ENCODE measurements at regions not wholly inside any gene's neighbourhood (a gene's known extent, or its start where the extent isn't known, plus 50 kb on each side); places are given as distances from the start of the nearest gene placed in this dataset.

GRCh38 chr11:109033627-109034338, 368.9 kb downstream of the DDX10 start:
- H3K4me3 ChIP-seq (ENCODE audit: low read depth, low read length): no peak overlapping the region
- no peak for DNase-seq (ENCODE audit: low read depth)
- TF ChIP-seq CTCF (IDR thresholded peaks at IDR 0.05; ENCODE audit: control insufficient read depth, extremely low read depth, insufficient read depth): no peak

- H3K4me3 ChIP-seq (ENCODE audit: low read depth, low read length): no peak overlapping the region
- no peak for DNase-seq (ENCODE audit: low read depth)
- TF ChIP-seq CTCF (IDR thresholded peaks at IDR 0.05; ENCODE audit: control insufficient read depth, extremely low read depth, insufficient read depth): no peak
Observed at GRCh38 chr11:109034339-109034696, 369.4 kb downstream of the DDX10 start.

DNA sequence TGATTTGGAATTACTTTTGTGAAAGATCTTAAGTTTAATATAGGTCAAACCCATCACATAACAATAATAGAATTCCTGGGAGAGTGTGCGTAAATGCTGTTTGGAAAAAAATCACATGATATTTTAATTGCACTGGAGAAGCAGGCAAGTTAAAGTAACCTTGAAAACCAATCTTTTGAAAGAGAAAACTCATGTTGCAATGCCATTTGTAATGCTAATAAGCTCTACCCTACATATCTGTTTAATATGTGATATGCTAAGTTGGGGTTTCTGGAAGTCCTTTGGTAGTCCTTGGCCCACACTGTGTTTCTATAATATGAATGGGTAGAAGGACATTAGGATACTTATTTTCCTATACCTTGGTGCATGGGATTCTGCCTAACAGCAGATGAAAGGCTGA, 370.4 kb downstream of the DDX10 start:
- no peak for DNase-seq (ENCODE audit: low read depth)
- H3K4me3 ChIP-seq (ENCODE audit: low read depth, low read length): no peak overlapping the region
- TF ChIP-seq CTCF (IDR thresholded peaks at IDR 0.05; ENCODE audit: control insufficient read depth, extremely low read depth, insufficient read depth): no peak

DNA sequence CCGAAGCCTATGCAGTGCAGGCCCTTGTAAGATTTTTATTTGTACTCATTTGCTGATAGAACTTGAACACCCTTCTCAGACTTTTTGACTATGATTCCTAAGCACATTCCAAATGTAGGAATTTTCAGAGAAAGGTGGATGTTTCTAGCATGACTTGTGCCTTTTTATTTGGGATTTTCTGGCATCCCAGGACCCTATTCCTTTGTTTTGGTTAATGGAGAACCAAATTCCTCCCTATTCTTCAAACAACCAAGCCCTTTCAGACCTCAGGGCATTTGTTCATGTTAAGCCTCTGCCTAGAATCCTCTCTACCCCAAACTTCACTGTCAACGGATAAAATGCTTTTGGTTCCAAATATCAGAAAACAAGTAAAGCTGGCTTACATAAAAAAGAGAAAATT, 371.1 kb downstream of the DDX10 start:
- H3K4me3 ChIP-seq (ENCODE audit: low read depth, low read length): no peak overlapping the region
- TF ChIP-seq CTCF (IDR thresholded peaks at IDR 0.05; ENCODE audit: control insufficient read depth, extremely low read depth, insufficient read depth): no peak
- DNase-seq (ENCODE audit: low read depth): no peak

GRCh38 chr11:109037856-109038780, 373.2 kb downstream of the DDX10 start:
- no peak for TF ChIP-seq CTCF (IDR thresholded peaks at IDR 0.05; ENCODE audit: control insufficient read depth, extremely low read depth, insufficient read depth)
- no peak for DNase-seq (ENCODE audit: low read depth)

GRCh38 chr11:109039611-109040010, 374.7 kb downstream of the DDX10 start:
- no peak for DNase-seq (ENCODE audit: low read depth)
- no peak overlapping the region for H3K4me3 ChIP-seq (ENCODE audit: low read depth, low read length)
- TF ChIP-seq CTCF (IDR thresholded peaks at IDR 0.05; ENCODE audit: control insufficient read depth, extremely low read depth, insufficient read depth): no peak

More at GRCh38 chr11:109037856-109038780, 373.2 kb downstream of the DDX10 start:
- no peak overlapping the region for H3K4me3 ChIP-seq (ENCODE audit: low read depth, low read length)
